NOMO-1 treated with DMSO at 0.1 percent for 48 hours (cell line): ENCODE measurements at regions not wholly inside any gene's neighbourhood (a gene's known extent, or its start where the extent isn't known, plus 50 kb on each side); places are given as distances from the start of the nearest gene placed in this dataset.

Source experiments
- DNase-seq: peaks from one replicate; lab custom pipeline; 2025; ENCODE audit not compliant: unreplicated experiment; lab: John Stamatoyannopoulos, UW

- no peak for DNase-seq
These were observed 128.4 kb upstream of the JAG1 start for GRCh38 chr20:10802236-10802635.

GRCh38 chr20:10805764-10806163 is 132.0 kb upstream of the JAG1 start:
- no peak for DNase-seq

- no peak for DNase-seq
These were observed 132.7 kb upstream of the JAG1 start for GRCh38 chr20:10806539-10806938.

GRCh38 chr20:10807013-10807412 is 133.2 kb upstream of the JAG1 start:
- DNase-seq: no peak

- no peak for DNase-seq
These were observed 139.0 kb upstream of the JAG1 start for GRCh38 chr20:10812759-10813327.

- DNase-seq: no peak
These were observed 149.8 kb upstream of the JAG1 start for GRCh38 chr20:10823585-10823984.

- DNase-seq: no peak
These were observed 151.1 kb upstream of the JAG1 start for GRCh38 chr20:10824750-10825500.

- no peak for DNase-seq
These were observed 152.3 kb upstream of the JAG1 start for GRCh38 chr20:10826111-10826510.

GRCh38 chr20:10828180-10828579 is 154.4 kb upstream of the JAG1 start:
- no peak for DNase-seq

GRCh38 chr20:10832141-10832540 is 158.3 kb upstream of the JAG1 start:
- no peak for DNase-seq

GRCh38 chr20:10837901-10838300 is 164.1 kb upstream of the JAG1 start:
- no peak for DNase-seq

GRCh38 chr20:10842116-10842515 is 168.3 kb upstream of the JAG1 start:
- DNase-seq: no peak

GRCh38 chr20:10843146-10843711 is 169.4 kb upstream of the JAG1 start:
- DNase-seq: no peak

- DNase-seq: no peak
These were observed 173.0 kb upstream of the JAG1 start for GRCh38 chr20:10846766-10847165.

- peak; percentile 7 for DNase-seq
These were observed 175.1 kb upstream of the JAG1 start for GRCh38 chr20:10848810-10849370.

GRCh38 chr20:10853176-10853575 is 179.4 kb upstream of the JAG1 start:
- DNase-seq: no peak

GRCh38 chr20:10853731-10854130 is 179.9 kb upstream of the JAG1 start:
- DNase-seq: no peak

GRCh38 chr20:10854976-10855375 is 181.2 kb upstream of the JAG1 start:
- DNase-seq: no peak

GRCh38 chr20:10855778-10856177 is 182.0 kb upstream of the JAG1 start:
- DNase-seq: peak; percentile 27

- DNase-seq: no peak
These were observed 182.6 kb upstream of the JAG1 start for GRCh38 chr20:10856237-10857015.

- peak; percentile 69 for DNase-seq
These were observed 183.7 kb upstream of the JAG1 start for GRCh38 chr20:10857352-10858070.
